Transverse colon (tissue), 3 donors: ENCODE measurements at regions not wholly inside any gene's neighbourhood (a gene's known extent, or its start where the extent isn't known, plus 50 kb on each side); places are given as distances from the start of the nearest gene placed in this dataset.

Source experiments
- CTCF ChIP-seq, 5 experiments: fragments of 200-600 bp in 3 of 5; fragments of 450-650 bp in 2 of 5; sonication (generic) in 3 of 5; IDR thresholded peaks; 1 replicate in 2 of 5; 2 replicates in 3 of 5; pipeline ENCODE4 v1.5.1; 2016 to 2017; ENCODE audit warnings: antibody characterized with exemption in 5 of 5, inconsistent platforms in 3 of 5, mild to moderate bottlenecking in 2 of 5, moderate library complexity in 1 of 5
- EP300 ChIP-seq: sonication (generic); formaldehyde crosslinking; IDR thresholded peaks from one replicate; pipeline ENCODE4 v1.6.1; 2017; ENCODE audit warnings: antibody characterized with exemption, low read depth
- POLR2A ChIP-seq: fragments of 450-650 bp; IDR thresholded peaks from one replicate; pipeline ENCODE4 v1.6.1; 2016; ENCODE audit warnings: antibody characterized with exemption, mild to moderate bottlenecking, moderate library complexity

DNA sequence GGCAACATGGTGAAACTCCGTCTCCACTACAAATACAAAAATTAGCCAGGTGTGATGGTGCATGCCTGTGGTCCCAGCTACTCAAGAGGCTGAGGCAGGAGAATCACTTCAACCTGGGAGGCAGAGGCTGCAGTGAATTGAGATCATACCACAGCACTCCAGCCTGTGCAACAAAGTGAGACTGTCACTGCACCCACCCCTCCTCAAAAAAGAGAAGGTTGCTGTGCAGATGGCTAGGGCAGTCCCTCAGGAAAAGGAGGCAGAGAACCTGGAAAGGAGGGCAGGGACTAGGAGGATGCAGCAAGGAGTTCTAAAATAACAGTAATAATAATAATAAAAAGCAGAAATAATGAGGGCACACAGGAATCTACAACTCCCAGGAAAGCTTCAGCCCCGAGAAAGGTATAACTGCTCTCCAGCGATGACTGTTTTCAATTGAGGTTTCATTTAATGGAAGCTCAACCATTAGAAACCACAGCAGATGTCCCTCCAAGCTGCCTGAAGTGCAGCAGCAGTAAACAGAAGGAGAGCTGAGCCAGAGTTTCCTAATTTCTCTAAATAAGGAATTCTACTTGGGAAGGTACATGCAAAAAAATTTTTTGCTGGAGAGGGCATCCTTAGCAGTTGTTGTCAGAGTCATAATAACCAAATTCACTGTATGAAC is 326.5 kb downstream of the GATA3 start:
- TF ChIP-seq EP300 = no peak
- no peak for TF ChIP-seq CTCF (IDR thresholded peaks at IDR 0.05)
- TF ChIP-seq POLR2A = no peak
